HL-60 (cell line): ENCODE measurements at regions not wholly inside any gene's neighbourhood (a gene's known extent, or its start where the extent isn't known, plus 50 kb on each side); places are given as distances from the start of the nearest gene placed in this dataset.

Experiments used
- POLR2AphosphoS5 ChIP-seq: IDR thresholded peaks from 2 replicates; pipeline ENCODE4 v1.6.1; 2012; ENCODE audit warnings: low read depth
- REST ChIP-seq: IDR thresholded peaks from 2 replicates; pipeline ENCODE4 v1.6.1; 2012; ENCODE audit warnings: low read depth; ENCODE audit not compliant: insufficient replicate concordance
- SPI1 ChIP-seq: IDR thresholded peaks from 2 replicates; pipeline ENCODE4 v1.6.1; 2012; ENCODE audit warnings: low read depth, mild to moderate bottlenecking, borderline replicate concordance
- TF ChIP-seq, protein P1 (sequence below): IDR thresholded peaks from one replicate; pipeline ENCODE4 v1.5.1; 2011; ENCODE audit warnings: low read length, control low read depth, inconsistent platforms; ENCODE audit not compliant: insufficient read depth

GRCh38 chr7:17429579-17429978, 131.1 kb downstream of the AHR start:
- TF ChIP-seq, protein P1, sequence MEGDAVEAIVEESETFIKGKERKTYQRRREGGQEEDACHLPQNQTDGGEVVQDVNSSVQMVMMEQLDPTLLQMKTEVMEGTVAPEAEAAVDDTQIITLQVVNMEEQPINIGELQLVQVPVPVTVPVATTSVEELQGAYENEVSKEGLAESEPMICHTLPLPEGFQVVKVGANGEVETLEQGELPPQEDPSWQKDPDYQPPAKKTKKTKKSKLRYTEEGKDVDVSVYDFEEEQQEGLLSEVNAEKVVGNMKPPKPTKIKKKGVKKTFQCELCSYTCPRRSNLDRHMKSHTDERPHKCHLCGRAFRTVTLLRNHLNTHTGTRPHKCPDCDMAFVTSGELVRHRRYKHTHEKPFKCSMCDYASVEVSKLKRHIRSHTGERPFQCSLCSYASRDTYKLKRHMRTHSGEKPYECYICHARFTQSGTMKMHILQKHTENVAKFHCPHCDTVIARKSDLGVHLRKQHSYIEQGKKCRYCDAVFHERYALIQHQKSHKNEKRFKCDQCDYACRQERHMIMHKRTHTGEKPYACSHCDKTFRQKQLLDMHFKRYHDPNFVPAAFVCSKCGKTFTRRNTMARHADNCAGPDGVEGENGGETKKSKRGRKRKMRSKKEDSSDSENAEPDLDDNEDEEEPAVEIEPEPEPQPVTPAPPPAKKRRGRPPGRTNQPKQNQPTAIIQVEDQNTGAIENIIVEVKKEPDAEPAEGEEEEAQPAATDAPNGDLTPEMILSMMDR: no peak
- no peak for TF ChIP-seq POLR2AphosphoS5
- TF ChIP-seq SPI1: no peak
- no peak for TF ChIP-seq REST
